Karpas-422 (cell line): ENCODE measurements at regions not wholly inside any gene's neighbourhood (a gene's known extent, or its start where the extent isn't known, plus 50 kb on each side); places are given as distances from the start of the nearest gene placed in this dataset.

ENCODE experiments used
- DNase-seq: peaks from one replicate; pipeline ENCODE4 v3.0.0-alpha.2; 2015
- H2AFZ ChIP-seq: fragments of 200-600 bp; sonication (generic); 2 replicates; pipeline ENCODE4 v1.6.1; 2014; ENCODE audit warnings: antibody characterized with exemption, low read length, mixed read lengths
- H3K27ac ChIP-seq: fragments of 200-600 bp; sonication (generic); 2 replicates; pipeline ENCODE4 v1.5.1; 2014; ENCODE audit warnings: mild to moderate bottlenecking, low read length, moderate library complexity
- H3K27me3 ChIP-seq: fragments of 200-600 bp; sonication (generic); 2 replicates; pipeline ENCODE4 v1.6.1; 2014; ENCODE audit warnings: low read length, mixed read lengths
- H3K36me3 ChIP-seq: fragments of 200-600 bp; sonication (generic); 2 replicates; pipeline ENCODE4 v1.6.1; 2014; ENCODE audit warnings: low read length, mixed read lengths; ENCODE audit not compliant: insufficient read depth
- H3K4me1 ChIP-seq: fragments of 200-600 bp; sonication (generic); 2 replicates; pipeline ENCODE4 v1.6.1; 2014; ENCODE audit warnings: mild to moderate bottlenecking, low read length, mixed read lengths
- H3K4me2 ChIP-seq: fragments of 200-600 bp; sonication (generic); 2 replicates; pipeline ENCODE4 v1.6.1; 2014; ENCODE audit warnings: low read length, low read depth, mild to moderate bottlenecking; ENCODE audit not compliant: poor library complexity, severe bottlenecking
- H3K4me3 ChIP-seq: fragments of 200-600 bp; sonication (generic); 2 replicates; pipeline ENCODE4 v1.5.1; 2014; ENCODE audit warnings: mild to moderate bottlenecking, antibody characterized with exemption, low read length, mixed read lengths
- H3K79me2 ChIP-seq: fragments of 200-600 bp; sonication (generic); 2 replicates; pipeline ENCODE4 v1.6.1; 2014; ENCODE audit warnings: mild to moderate bottlenecking, low read length, mixed read lengths
- H3K9ac ChIP-seq: fragments of 200-600 bp; sonication (generic); 2 replicates; pipeline ENCODE4 v1.6.0; 2014; ENCODE audit warnings: low read length
- H3K9me2 ChIP-seq: fragments of 200-600 bp; sonication (generic), shearing (Covaris generic); replicated peaks from 2 replicates; pipeline ENCODE4 v1.6.0; 2014; ENCODE audit warnings: mild to moderate bottlenecking, low read length, moderate library complexity; ENCODE audit not compliant: insufficient read depth
- H3K9me3 ChIP-seq: fragments of 300-700, 200-600 bp; sonication (generic); 2 replicates; pipeline ENCODE4 v1.6.1; 2014; ENCODE audit warnings: low read length, mixed read lengths
- H4K20me1 ChIP-seq: fragments of 200-600 bp; sonication (generic); 2 replicates; pipeline ENCODE4 v1.6.1; 2014; ENCODE audit warnings: mild to moderate bottlenecking, antibody characterized with exemption, low read length, low read depth; ENCODE audit not compliant: insufficient read depth

- no peaks in the 10 kb centered on the region for H3K27me3 ChIP-seq
- no peaks in the 10 kb centered on the region for H3K4me1 ChIP-seq
- no peak overlapping the region for H2AFZ ChIP-seq
- no peaks in the 10 kb centered on the region for H3K79me2 ChIP-seq
- no peak for DNase-seq
- no peak overlapping the region for H3K27ac ChIP-seq
- H3K4me3 ChIP-seq: no peak overlapping the region
- no peaks in the 10 kb centered on the region for H4K20me1 ChIP-seq
- H3K9ac ChIP-seq: no peak overlapping the region
- no peaks in the 10 kb centered on the region; the same call in 1 of the 2 replicates for H3K9me2 ChIP-seq
- H3K36me3 ChIP-seq: no peaks in the 10 kb centered on the region
- H3K4me2 ChIP-seq: no peak overlapping the region
- no peaks in the 10 kb centered on the region for H3K9me3 ChIP-seq
Measured at GRCh38 chr3:83096-83495, 113.5 kb upstream of the CHL1 start.

- H3K9me2 ChIP-seq: no peaks in the 10 kb centered on the region; the same call in 1 of the 2 replicates
- H3K4me3 ChIP-seq: no peak overlapping the region
- H3K9ac ChIP-seq: no peak overlapping the region
- H3K4me1 ChIP-seq: no peaks in the 10 kb centered on the region
- no peaks in the 10 kb centered on the region for H3K36me3 ChIP-seq
- no peaks in the 10 kb centered on the region for H3K9me3 ChIP-seq
- H4K20me1 ChIP-seq: no peaks in the 10 kb centered on the region
- no peak for DNase-seq
- no peak overlapping the region for H3K27ac ChIP-seq
- H3K79me2 ChIP-seq: no peaks in the 10 kb centered on the region
- H3K4me2 ChIP-seq: no peak overlapping the region
- H2AFZ ChIP-seq: no peak overlapping the region
- no peaks in the 10 kb centered on the region for H3K27me3 ChIP-seq
Measured at GRCh38 chr3:85180-85579, 111.4 kb upstream of the CHL1 start.

GRCh38 chr3:88267-88666 is 108.3 kb upstream of the CHL1 start:
- Histone ChIP-seq H3K9me3 (no peaks in the 10 kb centered on the region), H3K4me3 (no peak overlapping the region), H2AFZ (no peak overlapping the region), H3K4me2 (no peak overlapping the region), H3K9ac (no peak overlapping the region), H3K79me2 (no peaks in the 10 kb centered on the region), H3K27ac (no peak overlapping the region), H4K20me1 (no peaks in the 10 kb centered on the region), H3K4me1 (no peaks in the 10 kb centered on the region), H3K36me3 (no peaks in the 10 kb centered on the region), H3K9me2 (no peaks in the 10 kb centered on the region), H3K27me3 (no peaks in the 10 kb centered on the region)
- no peak for DNase-seq

- no peak for DNase-seq
- no peak overlapping the region for H3K4me3 ChIP-seq
- H3K27me3 ChIP-seq: no peaks in the 10 kb centered on the region
- H3K79me2 ChIP-seq: no peaks in the 10 kb centered on the region
- H3K4me2 ChIP-seq: no peak overlapping the region
- no peak overlapping the region; the same call in 1 of the 2 replicates for H2AFZ ChIP-seq
- no peaks in the 10 kb centered on the region for H3K4me1 ChIP-seq
- H4K20me1 ChIP-seq: no peaks in the 10 kb centered on the region
- H3K9ac ChIP-seq: no peak overlapping the region
- H3K9me3 ChIP-seq: no peaks in the 10 kb centered on the region
- no peak overlapping the region for H3K27ac ChIP-seq
- H3K36me3 ChIP-seq: no peaks in the 10 kb centered on the region
- no peaks in the 10 kb centered on the region for H3K9me2 ChIP-seq
Measured at GRCh38 chr3:93746-94145, 102.8 kb upstream of the CHL1 start.

GRCh38 chr3:96259-96658 is 100.3 kb upstream of the CHL1 start:
- H3K4me1 ChIP-seq: no peaks in the 10 kb centered on the region
- H3K27ac ChIP-seq: no peak overlapping the region
- no peak overlapping the region for H3K4me2 ChIP-seq
- H3K36me3 ChIP-seq: no peaks in the 10 kb centered on the region
- no peak overlapping the region for H2AFZ ChIP-seq
- no peaks in the 10 kb centered on the region for H3K27me3 ChIP-seq
- no peaks in the 10 kb centered on the region for H4K20me1 ChIP-seq
- H3K79me2 ChIP-seq: no peaks in the 10 kb centered on the region
- no peak overlapping the region for H3K4me3 ChIP-seq
- DNase-seq: no peak
- no peak overlapping the region for H3K9ac ChIP-seq
- H3K9me2 ChIP-seq: no peaks in the 10 kb centered on the region
- H3K9me3 ChIP-seq: no peaks in the 10 kb centered on the region

GRCh38 chr3:97417-98258 is 98.9 kb upstream of the CHL1 start:
- Histone ChIP-seq H3K4me2 (no peak overlapping the region), H3K4me3 (no peak overlapping the region), H3K27me3 (no peaks in the 10 kb centered on the region), H3K9ac (no peak overlapping the region), H2AFZ (no peak overlapping the region), H3K9me3 (no peaks in the 10 kb centered on the region), H3K79me2 (no peaks in the 10 kb centered on the region), H4K20me1 (no peaks in the 10 kb centered on the region), H3K36me3 (no peaks in the 10 kb centered on the region), H3K9me2 (no peaks in the 10 kb centered on the region), H3K4me1 (no peaks in the 10 kb centered on the region), H3K27ac (no peak overlapping the region)
- DNase-seq: no peak

GRCh38 chr3:98259-98654 is 98.3 kb upstream of the CHL1 start:
- Histone ChIP-seq H3K27ac (no peak overlapping the region), H3K79me2 (no peaks in the 10 kb centered on the region), H3K9ac (no peak overlapping the region), H3K27me3 (no peaks in the 10 kb centered on the region), H3K4me3 (no peak overlapping the region), H3K4me1 (no peaks in the 10 kb centered on the region), H3K4me2 (no peak overlapping the region), H4K20me1 (no peaks in the 10 kb centered on the region), H3K9me3 (no peaks in the 10 kb centered on the region), H3K9me2 (no peaks in the 10 kb centered on the region), H3K36me3 (no peaks in the 10 kb centered on the region), H2AFZ (no peak overlapping the region)
- no peak for DNase-seq

GRCh38 chr3:99506-99905 is 97.1 kb upstream of the CHL1 start:
- Histone ChIP-seq H3K4me3 (no peak overlapping the region), H3K9me2 (no peaks in the 10 kb centered on the region), H3K27ac (no peak overlapping the region), H4K20me1 (no peaks in the 10 kb centered on the region), H3K4me2 (no peak overlapping the region), H3K36me3 (no peaks in the 10 kb centered on the region), H3K79me2 (no peaks in the 10 kb centered on the region), H3K4me1 (peaks cover 2% of the 10 kb centered on the region), H3K9me3 (no peaks in the 10 kb centered on the region), H3K27me3 (no peaks in the 10 kb centered on the region), H2AFZ (no peak overlapping the region), H3K9ac (no peak overlapping the region)
- DNase-seq: no peak
